ENCODE measurements at regions not wholly inside any gene's neighbourhood (a gene's known extent, or its start where the extent isn't known, plus 50 kb on each side); places are given as distances from the start of the nearest gene placed in this dataset.
"Not testable (repeated sequence)": the region's sequence is repeated elsewhere in the genome, so short reads cannot be mapped to it uniquely, and the experiment has no call there.

GRCh38 chr2:41038408-41038807 lies 586.5 kb upstream of the SLC8A1 start:
- H3K27ac Mint-ChIP-seq = no peak overlapping the region
- H3K36me3 Mint-ChIP-seq (ENCODE audit: low read depth) = no peaks in the 10 kb centered on the region
- H3K4me3 Mint-ChIP-seq = no peak overlapping the region
- H3K9me3 Mint-ChIP-seq = no peaks in the 10 kb centered on the region
- DNase-seq = no peak
- H3K4me1 Mint-ChIP-seq (ENCODE audit: low read depth) = no peaks in the 10 kb centered on the region
- TF ChIP-seq CTCF (IDR thresholded peaks at IDR 0.05) = no peak
- no peaks in the 10 kb centered on the region for H3K27me3 Mint-ChIP-seq (ENCODE audit: insufficient read depth)

- not testable (repeated sequence) for H3K4me1 Mint-ChIP-seq (ENCODE audit: low read depth); H3K4me3 Mint-ChIP-seq; H3K36me3 Mint-ChIP-seq (ENCODE audit: low read depth)
Observed at GRCh38 chr2:41039750-41040149, 587.9 kb upstream of the SLC8A1 start.

GRCh38 chr2:41040782-41041520 lies 589.1 kb upstream of the SLC8A1 start:
- H3K4me1 Mint-ChIP-seq (ENCODE audit: low read depth) = no peaks in the 10 kb centered on the region
- no peak for TF ChIP-seq CTCF (IDR thresholded peaks at IDR 0.05)

More at GRCh38 chr2:41039750-41040149, 587.9 kb upstream of the SLC8A1 start:
- H3K27me3 Mint-ChIP-seq (ENCODE audit: insufficient read depth); H3K27ac Mint-ChIP-seq; H3K9me3 Mint-ChIP-seq; DNase-seq: not testable (repeated sequence)

GRCh38 chr2:41042343-41042742 lies 590.5 kb upstream of the SLC8A1 start:
- TF ChIP-seq CTCF (IDR thresholded peaks at IDR 0.05) = no peak
- Mint-ChIP-seq H3K4me3 (no peak overlapping the region), H3K27me3 (ENCODE audit: insufficient read depth) (no peaks in the 10 kb centered on the region), H3K27ac (no peak overlapping the region), H3K9me3 (no peaks in the 10 kb centered on the region), H3K36me3 (ENCODE audit: low read depth) (no peaks in the 10 kb centered on the region), H3K4me1 (ENCODE audit: low read depth) (no peaks in the 10 kb centered on the region)
- no peak for DNase-seq

More at GRCh38 chr2:41040782-41041520, 589.1 kb upstream of the SLC8A1 start:
- H3K27ac Mint-ChIP-seq = no peak overlapping the region
- H3K36me3 Mint-ChIP-seq (ENCODE audit: low read depth) = no peaks in the 10 kb centered on the region
- H3K4me3 Mint-ChIP-seq = no peak overlapping the region
- DNase-seq = no peak
- no peaks in the 10 kb centered on the region for H3K27me3 Mint-ChIP-seq (ENCODE audit: insufficient read depth)
- H3K9me3 Mint-ChIP-seq = no peaks in the 10 kb centered on the region

GRCh38 chr2:41061356-41061755 lies 609.5 kb upstream of the SLC8A1 start:
- DNase-seq = no peak
- Mint-ChIP-seq H3K9me3 (peaks cover 4% of the 10 kb centered on the region; the same call in 1 of the 2 replicates), H3K27me3 (ENCODE audit: insufficient read depth) (no peaks in the 10 kb centered on the region), H3K4me1 (ENCODE audit: low read depth) (no peaks in the 10 kb centered on the region), H3K4me3 (no peak overlapping the region), H3K27ac (no peak overlapping the region), H3K36me3 (ENCODE audit: low read depth) (no peaks in the 10 kb centered on the region)
- no peak for TF ChIP-seq CTCF (IDR thresholded peaks at IDR 0.05)

GRCh38 chr2:41062336-41062735 lies 610.4 kb upstream of the SLC8A1 start:
- H3K4me1 Mint-ChIP-seq (ENCODE audit: low read depth) = no peaks in the 10 kb centered on the region
- no peaks in the 10 kb centered on the region for H3K36me3 Mint-ChIP-seq (ENCODE audit: low read depth)
- TF ChIP-seq CTCF (IDR thresholded peaks at IDR 0.05) = no peak
- DNase-seq = no peak
- no peaks in the 10 kb centered on the region; the same call in 1 of the 2 replicates for H3K9me3 Mint-ChIP-seq
- no peak overlapping the region for H3K27ac Mint-ChIP-seq
- no peaks in the 10 kb centered on the region for H3K27me3 Mint-ChIP-seq (ENCODE audit: insufficient read depth)
- H3K4me3 Mint-ChIP-seq = no peak overlapping the region

Data from HFFc6 (cell line).